CD14-positive monocyte (primary cell): ENCODE measurements at regions not wholly inside any gene's neighbourhood (a gene's known extent, or its start where the extent isn't known, plus 50 kb on each side); places are given as distances from the start of the nearest gene placed in this dataset.

Experiments
- DNase-seq, 3 donors: peaks; one replicate each; pipeline ENCODE4 v3.0.0-alpha.2; 2011 to 2022
- H2AFZ ChIP-seq: 2 replicates; pipeline ENCODE4 v1.6.0; 2012; ENCODE audit warnings: mild to moderate bottlenecking, low read depth, low read length, inconsistent platforms; ENCODE audit not compliant: insufficient read depth, poor library complexity, severe bottlenecking
- H3K27ac ChIP-seq, 2 donors: 1 replicate in 1 of 2; 2 replicates in 1 of 2; pipeline ENCODE4 v1.5.1; 2012 to 2013; ENCODE audit warnings: low read length in 2 of 2, control low read depth in 1 of 2, inconsistent platforms in 1 of 2, low read depth in 1 of 2, mild to moderate bottlenecking in 1 of 2
- H3K27me3 ChIP-seq, 2 donors: one replicate each; pipeline versions ENCODE4 v1.6.0 to v1.6.1; 2011 to 2013; ENCODE audit warnings: low read length in 2 of 2; ENCODE audit not compliant: control insufficient read depth in 2 of 2, insufficient read depth in 2 of 2
- H3K36me3 ChIP-seq, 2 donors: replicated peaks in 1 of 2; 1 replicate in 1 of 2; 2 replicates in 1 of 2; pipeline versions ENCODE4 v1.5.1 to v1.6.1; 2012 to 2013; ENCODE audit warnings: low read length in 2 of 2, control low read depth in 1 of 2, inconsistent platforms in 1 of 2, mild to moderate bottlenecking in 1 of 2; ENCODE audit not compliant: insufficient read depth in 2 of 2, control insufficient read depth in 1 of 2
- H3K4me1 ChIP-seq, 2 donors: 1 replicate in 1 of 2; 2 replicates in 1 of 2; pipeline versions ENCODE4 v1.5.1 to v1.6.1; 2012 to 2013; ENCODE audit warnings: low read length in 2 of 2, control low read depth in 1 of 2, inconsistent platforms in 1 of 2, mild to moderate bottlenecking in 1 of 2, moderate library complexity in 1 of 2; ENCODE audit not compliant: insufficient read depth in 2 of 2, control insufficient read depth in 1 of 2
- H3K4me2 ChIP-seq: replicated peaks from 2 replicates; pipeline ENCODE3; 2012; ENCODE audit warnings: low read length, moderate library complexity, mild to moderate bottlenecking; ENCODE audit not compliant: poor library complexity, severe bottlenecking; ENCODE audit errors: extremely low read depth
- H3K4me3 ChIP-seq, 3 experiments: fragments of 200-600 bp in 1 of 3; sonication (generic) in 1 of 3; replicated peaks in 1 of 3; 1 replicate in 2 of 3; 2 replicates in 1 of 3; pipeline ENCODE4 v1.5.1; 2011 to 2013; ENCODE audit warnings: low read length in 3 of 3, mild to moderate bottlenecking in 3 of 3, control low read depth in 2 of 3, low read depth in 2 of 3, inconsistent platforms in 1 of 3, moderate library complexity in 1 of 3
- H3K79me2 ChIP-seq: 2 replicates; pipeline ENCODE4 v1.6.0; 2012; ENCODE audit warnings: mild to moderate bottlenecking, control low read depth, inconsistent platforms, low read length, moderate library complexity; ENCODE audit not compliant: insufficient read depth
- H3K9ac ChIP-seq: 2 replicates; pipeline ENCODE4 v1.6.0; 2017; ENCODE audit warnings: low read length, mild to moderate bottlenecking; ENCODE audit not compliant: insufficient read depth, poor library complexity, severe bottlenecking
- H3K9me3 ChIP-seq, 2 donors: replicated peaks in 1 of 2; 1 replicate in 1 of 2; 2 replicates in 1 of 2; pipeline versions ENCODE4 v1.5.1 to v1.6.1; 2012 to 2013; ENCODE audit warnings: low read length in 2 of 2, control low read depth in 1 of 2; ENCODE audit not compliant: control insufficient read depth in 1 of 2, insufficient read depth in 1 of 2
- H4K20me1 ChIP-seq: 2 replicates; pipeline ENCODE4 v1.6.0; 2012; ENCODE audit warnings: mild to moderate bottlenecking, low read length, control low read depth, moderate library complexity; ENCODE audit not compliant: insufficient read depth
- H3K27ac Mint-ChIP-seq, 7 donors: one replicate each; pipeline ENCODE4 v1.8.0; 2020; ENCODE audit warnings: mild to moderate bottlenecking in 7 of 7, mixed read lengths in 7 of 7, moderate library complexity in 6 of 7, inconsistent platforms in 2 of 7
- H3K27me3 Mint-ChIP-seq, 3 donors: one replicate each; pipeline ENCODE4 v1.8.0; 2021 to 2022; ENCODE audit warnings: low read depth in 3 of 3, mild to moderate bottlenecking in 3 of 3, mixed read lengths in 3 of 3, moderate library complexity in 3 of 3, inconsistent platforms in 1 of 3
- H3K36me3 Mint-ChIP-seq, 2 donors: one replicate each; pipeline ENCODE4 v1.8.0; 2020; ENCODE audit warnings: mixed read lengths in 2 of 2, inconsistent platforms in 1 of 2, mild to moderate bottlenecking in 1 of 2
- H3K4me1 Mint-ChIP-seq: one replicate; pipeline ENCODE4 v1.8.0; 2020; ENCODE audit warnings: mild to moderate bottlenecking, mixed read lengths
- H3K4me3 Mint-ChIP-seq, 2 donors: one replicate each; pipeline ENCODE4 v1.8.0; 2020; ENCODE audit warnings: mild to moderate bottlenecking in 2 of 2, mixed read lengths in 2 of 2, moderate library complexity in 1 of 2
- H3K9me3 Mint-ChIP-seq, 7 donors: one replicate each; pipeline ENCODE4 v1.8.0; 2020 to 2022; ENCODE audit warnings: mixed read lengths in 7 of 7, mild to moderate bottlenecking in 6 of 7, moderate library complexity in 6 of 7, inconsistent platforms in 2 of 7
- CTCF ChIP-seq: fragments of 200-600 bp; IDR thresholded peaks from one replicate; pipeline ENCODE4 v1.8.0; 2022; ENCODE audit warnings: antibody characterized with exemption, mild to moderate bottlenecking
- WGBS: methylation state at CpG from one replicate; pipeline ENCODE4 v1.1.5; 2013; ENCODE audit warnings: missing lambda C conversion rate; ENCODE audit not compliant: insufficient coverage; 5-methylcytosine and 5-hydroxymethylcytosine counted together
- intact Hi-C, 2 donors: fragments of 100-400 bp; cut with micrococcal nuclease; formaldehyde crosslinking; loops; one replicate each; pipeline versions ENCODE4 v1.15.0 to v1.15.1; 2023

- H3K9me3 Mint-ChIP-seq, result peaks cover 0 to 3% (median 2%) of the 10 kb centered on the region in 7 donors
- intact Hi-C loops, result no loop called here
These were observed 330.6 kb upstream of the IMPG1 start for GRCh38 chr6:76403064-76403463.

GRCh38 chr6:76397966-76398365 is 325.5 kb upstream of the IMPG1 start:
- no peaks in the 10 kb centered on the region for H3K4me1 Mint-ChIP-seq
- TF ChIP-seq CTCF, result no peak
- Histone ChIP-seq H3K27ac (no peak overlapping the region), H3K9me3 (no peaks in the 10 kb centered on the region), H4K20me1 (no peaks in the 10 kb centered on the region), H3K4me2 (no peak overlapping the region), H2AFZ (no peak overlapping the region), H3K4me1 (no peaks in the 10 kb centered on the region), H3K79me2 (no peaks in the 10 kb centered on the region), H3K4me3 (no peak overlapping the region), H3K27me3 (no peaks in the 10 kb centered on the region), H3K9ac (no peak overlapping the region), H3K36me3 (no peaks in the 10 kb centered on the region)
- no peak overlapping the region for H3K4me3 Mint-ChIP-seq
- H3K27ac Mint-ChIP-seq, result no peak overlapping the region
- peaks cover 0 to 1% (median 0%) of the 10 kb centered on the region in 3 donors for H3K27me3 Mint-ChIP-seq
- DNase-seq, result no peak
- intact Hi-C loops, result no loop called here
- no CpG with 5 or more reads among the region's 1 CpG for WGBS
- H3K36me3 Mint-ChIP-seq, result no peaks in the 10 kb centered on the region
- peaks cover 0 to 6% (median 3%) of the 10 kb centered on the region in 7 donors for H3K9me3 Mint-ChIP-seq

More at GRCh38 chr6:76403064-76403463, 330.6 kb upstream of the IMPG1 start:
- Histone ChIP-seq H4K20me1 (no peaks in the 10 kb centered on the region), H3K79me2 (no peaks in the 10 kb centered on the region), H3K27ac (no peak overlapping the region), H3K9me3 (peaks cover 0 to 6% of the 10 kb centered on the region in 2 donors), H3K4me2 (no peak overlapping the region), H3K36me3 (no peaks in the 10 kb centered on the region), H3K27me3 (no peaks in the 10 kb centered on the region), H2AFZ (no peak overlapping the region), H3K9ac (no peak overlapping the region), H3K4me1 (no peaks in the 10 kb centered on the region), H3K4me3 (no peak overlapping the region)
- no peak for DNase-seq
- no peak for TF ChIP-seq CTCF
- H3K27ac Mint-ChIP-seq, result no peak overlapping the region
- no peak overlapping the region for H3K4me3 Mint-ChIP-seq
- H3K36me3 Mint-ChIP-seq, result no peaks in the 10 kb centered on the region
- no peaks in the 10 kb centered on the region for H3K4me1 Mint-ChIP-seq
- no peaks in the 10 kb centered on the region for H3K27me3 Mint-ChIP-seq
